ENCODE measurements at regions not wholly inside any gene's neighbourhood (a gene's known extent, or its start where the extent isn't known, plus 50 kb on each side); places are given as distances from the start of the nearest gene placed in this dataset.
"Not testable (repeated sequence)": the region's sequence is repeated elsewhere in the genome, so short reads cannot be mapped to it uniquely, and the experiment has no call there.

DNA sequence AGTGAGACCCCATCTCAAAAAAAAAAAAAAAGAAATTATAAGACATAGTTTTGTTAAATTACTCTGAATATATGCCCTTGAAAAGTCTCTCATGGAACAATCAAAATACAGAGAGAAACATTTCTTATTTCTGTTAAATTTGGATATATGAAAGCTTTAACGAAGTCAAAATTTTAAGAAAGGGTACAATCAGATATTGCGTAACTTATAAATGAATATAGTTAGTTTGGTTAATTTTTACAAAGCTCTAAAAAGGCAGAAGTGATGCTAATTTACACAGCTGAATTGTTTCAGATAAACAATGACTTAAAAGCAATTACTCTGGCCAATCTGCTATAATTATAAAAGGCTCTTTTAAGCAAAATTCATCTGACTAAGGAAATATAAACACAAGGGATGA, 611.6 kb upstream of the CCDC179 start:
- DNase-seq (ENCODE audit: low read depth in 2 of 2): no peak

DNA sequence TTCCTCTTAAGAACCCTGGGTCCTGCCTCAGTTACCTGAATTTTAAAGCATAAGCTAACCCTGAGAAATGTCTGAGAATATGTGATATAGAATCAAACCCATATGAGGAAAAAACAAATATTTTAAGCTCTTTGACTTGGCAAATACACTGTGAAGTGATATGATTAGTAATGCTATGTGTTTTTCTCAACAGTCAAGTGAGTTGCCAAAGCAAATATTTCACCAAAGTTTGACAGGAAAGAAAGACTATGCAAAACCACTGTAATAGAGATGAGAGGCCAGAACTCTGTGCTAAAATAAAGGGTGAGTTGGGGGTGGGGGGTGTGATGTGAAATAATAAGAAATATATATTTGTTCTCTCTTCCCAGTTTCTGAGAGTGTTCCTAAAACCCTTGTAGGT, 613.5 kb upstream of the CCDC179 start:
- DNase-seq (ENCODE audit: low read depth in 2 of 2): peak; percentile 5

DNA sequence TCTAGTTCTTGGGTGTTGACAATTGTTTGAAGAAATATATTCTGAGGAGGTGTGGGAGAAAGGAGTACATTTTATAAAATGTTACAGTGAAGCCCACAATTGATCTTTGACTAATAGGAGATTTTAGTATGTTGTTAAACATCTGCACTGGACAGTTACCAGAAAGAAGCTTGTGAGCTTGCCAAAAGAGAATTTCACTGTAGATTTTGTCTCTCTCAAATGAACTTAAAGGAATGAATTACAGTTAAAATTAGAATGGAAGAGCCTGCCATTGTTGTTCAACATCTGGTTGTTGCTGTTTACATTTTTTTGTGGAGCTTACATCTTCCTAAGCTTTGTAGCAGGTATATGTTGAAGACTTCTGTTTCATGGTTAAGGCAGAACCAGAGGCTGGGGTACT, 620.5 kb upstream of the CCDC179 start:
- DNase-seq (ENCODE audit: low read depth in 2 of 2): no peak

DNA sequence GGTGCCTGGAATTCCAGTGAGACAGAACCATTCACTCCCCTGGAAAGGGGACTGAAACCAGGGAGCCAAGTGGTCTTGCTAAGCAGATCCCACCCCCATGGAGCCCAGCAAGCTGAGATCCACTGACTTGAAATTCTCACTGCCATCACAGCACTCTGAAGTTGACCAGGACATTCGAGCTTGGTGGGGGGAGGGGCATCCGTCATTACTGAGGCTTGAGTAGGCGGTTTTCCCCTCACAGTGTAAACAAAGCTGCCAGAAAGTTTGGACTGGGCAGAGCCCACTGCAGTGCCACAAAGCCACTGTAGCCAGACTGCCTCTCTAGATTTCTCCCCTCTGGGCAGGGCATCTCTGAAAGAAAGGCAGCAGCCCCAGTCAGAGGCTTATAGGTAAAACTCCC, 623.9 kb upstream of the CCDC179 start:
- not testable (repeated sequence) for DNase-seq (ENCODE audit: low read depth in 2 of 2)

DNA sequence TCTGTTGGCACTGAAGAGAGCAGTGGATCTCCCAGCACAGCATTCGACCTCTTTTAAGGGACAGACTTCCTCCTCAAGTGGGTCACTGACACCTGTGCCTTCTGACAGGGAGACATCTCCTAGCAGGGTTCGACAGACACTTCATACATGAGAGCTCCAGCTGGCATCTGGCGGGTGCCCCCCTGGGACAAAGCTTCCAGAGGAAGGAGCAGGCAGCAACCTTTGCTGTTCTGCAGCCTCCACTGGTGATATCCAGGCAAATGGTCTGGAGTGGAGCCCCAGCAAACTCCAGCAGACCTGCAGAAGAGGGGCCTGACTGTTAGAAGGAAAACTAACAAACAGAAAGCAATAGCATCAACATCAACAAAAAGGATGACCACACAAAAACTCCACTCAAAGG, 624.3 kb upstream of the CCDC179 start:
- not testable (repeated sequence) for DNase-seq (ENCODE audit: low read depth in 2 of 2)

DNA sequence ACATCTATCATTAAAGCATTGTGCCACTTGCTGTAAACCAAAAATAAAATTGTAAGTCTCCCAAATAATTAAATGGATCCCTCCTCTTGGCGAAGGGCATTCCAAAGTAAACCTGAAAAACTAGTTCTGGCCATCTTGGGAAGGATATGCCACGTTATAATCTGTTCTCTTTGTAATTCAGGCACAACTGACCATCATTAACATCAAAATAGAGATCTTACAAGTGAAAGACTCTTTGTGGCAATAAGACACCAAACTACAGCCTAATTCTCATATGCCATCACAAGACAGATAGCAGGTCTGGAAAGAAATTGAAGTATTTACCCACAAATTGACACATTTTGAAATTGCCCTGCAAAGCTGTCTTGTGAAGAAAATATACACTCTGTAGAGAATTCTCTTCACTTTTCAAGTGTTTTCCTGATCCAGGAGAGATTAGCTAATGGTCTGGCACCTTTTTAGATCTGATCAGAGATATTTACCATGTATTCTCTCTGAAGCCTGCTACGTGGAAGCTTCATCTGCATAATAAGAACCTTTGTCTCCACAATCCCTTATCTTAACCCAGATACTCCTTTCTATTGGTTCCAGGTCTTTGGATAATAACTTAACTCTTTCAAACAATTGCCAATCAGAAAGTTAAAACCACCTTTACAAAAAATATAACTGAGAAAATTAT, 630.4 kb upstream of the CCDC179 start:
- DNase-seq (ENCODE audit: low read depth in 2 of 2): no peak

DNA sequence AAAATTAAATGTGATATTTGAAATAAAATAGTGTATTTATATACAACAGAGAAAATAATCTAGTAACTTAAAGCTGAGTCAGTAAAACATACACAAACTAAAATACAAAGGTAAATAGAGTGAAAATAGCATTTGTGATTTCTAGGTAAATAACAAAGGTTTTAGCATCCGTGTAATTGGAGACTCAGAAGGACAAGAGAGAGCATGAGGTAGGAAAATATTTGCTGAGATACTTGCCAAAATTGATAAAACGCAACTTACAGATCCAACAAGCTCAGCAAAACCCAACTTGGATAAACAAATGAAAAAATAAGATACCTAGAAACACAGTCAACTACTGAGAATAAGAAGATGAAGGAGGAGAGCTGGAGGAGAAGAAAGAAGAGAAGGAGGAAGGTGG, 634.7 kb upstream of the CCDC179 start:
- no peak for DNase-seq (ENCODE audit: low read depth in 2 of 2)

DNA sequence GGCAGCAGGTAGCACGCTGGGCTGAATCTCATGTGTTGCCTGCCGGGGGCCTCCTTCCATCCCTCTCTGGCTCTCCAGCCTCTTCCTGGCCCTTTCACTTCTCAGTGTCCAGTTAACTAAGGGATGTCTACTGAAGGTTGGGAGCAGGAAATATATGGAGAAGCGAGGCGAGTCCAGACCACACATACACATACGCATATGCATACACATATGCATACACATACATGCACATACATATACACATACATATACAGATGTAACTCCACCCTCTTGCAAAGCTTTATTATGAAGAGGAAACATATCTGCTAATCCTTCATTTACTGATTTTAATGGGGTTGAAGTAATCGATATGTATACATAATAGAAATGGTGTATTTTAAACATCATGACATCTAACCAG, 636.1 kb upstream of the CCDC179 start:
- DNase-seq (ENCODE audit: low read depth in 2 of 2): no peak

DNA sequence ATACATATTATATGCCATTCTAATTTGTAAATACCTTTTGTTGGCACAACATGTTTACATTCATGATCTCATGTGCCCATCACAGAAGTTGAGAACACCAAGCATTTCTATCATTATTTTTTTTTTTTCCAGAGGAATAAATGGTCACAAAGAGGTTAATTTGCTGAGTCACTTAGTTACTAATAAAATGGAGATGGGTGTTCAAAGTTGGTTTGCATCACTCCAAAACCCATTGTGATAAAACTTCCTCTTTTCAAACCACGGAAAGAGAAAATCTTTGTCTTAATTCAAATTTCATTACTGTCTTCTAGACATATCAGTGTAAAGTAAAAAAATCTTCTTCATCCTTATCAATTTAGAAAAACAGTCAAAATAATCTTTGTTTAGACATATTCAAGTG, 636.8 kb upstream of the CCDC179 start:
- no peak for DNase-seq (ENCODE audit: low read depth in 2 of 2)

DNA sequence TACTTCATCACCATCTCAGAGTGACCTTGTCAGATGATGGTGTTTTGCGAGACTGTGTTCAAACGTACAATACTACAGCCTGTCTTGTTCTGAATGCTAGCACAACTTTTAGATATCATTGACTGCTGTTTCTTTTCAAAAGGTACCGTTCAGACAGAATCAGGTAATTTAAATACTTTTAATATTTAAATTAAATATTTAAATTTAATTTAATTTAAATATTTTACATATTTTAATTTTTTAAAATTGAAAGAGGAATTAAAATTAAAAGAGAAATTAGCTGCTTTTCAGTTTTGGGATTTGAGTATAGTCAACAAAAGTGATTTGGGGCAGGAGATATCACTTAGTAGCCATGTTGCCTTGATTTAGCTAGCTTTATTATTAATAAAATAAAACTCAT, 642.1 kb upstream of the CCDC179 start:
- DNase-seq (ENCODE audit: low read depth in 2 of 2): no peak

DNA sequence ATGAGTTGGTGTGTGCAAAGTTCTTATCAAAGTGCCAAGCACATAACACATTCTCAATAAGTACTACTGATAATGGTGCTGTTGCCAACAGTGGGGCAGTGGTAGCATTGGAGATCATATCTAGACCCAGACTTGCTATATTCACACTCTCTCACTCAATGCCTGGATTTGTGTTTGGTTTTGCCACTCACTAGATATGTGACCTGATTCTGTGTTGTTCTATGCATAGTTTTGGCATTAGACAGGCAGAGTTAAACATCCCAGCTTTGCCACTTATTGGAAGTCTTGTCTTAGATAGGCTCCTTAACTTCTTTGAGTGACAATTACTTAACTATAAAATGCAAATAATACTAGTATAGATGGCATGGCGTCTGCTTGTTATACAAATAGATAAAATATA, 642.6 kb upstream of the CCDC179 start:
- peak in 1 of 2 experiments; percentile 9 for DNase-seq (ENCODE audit: low read depth in 2 of 2)

DNA sequence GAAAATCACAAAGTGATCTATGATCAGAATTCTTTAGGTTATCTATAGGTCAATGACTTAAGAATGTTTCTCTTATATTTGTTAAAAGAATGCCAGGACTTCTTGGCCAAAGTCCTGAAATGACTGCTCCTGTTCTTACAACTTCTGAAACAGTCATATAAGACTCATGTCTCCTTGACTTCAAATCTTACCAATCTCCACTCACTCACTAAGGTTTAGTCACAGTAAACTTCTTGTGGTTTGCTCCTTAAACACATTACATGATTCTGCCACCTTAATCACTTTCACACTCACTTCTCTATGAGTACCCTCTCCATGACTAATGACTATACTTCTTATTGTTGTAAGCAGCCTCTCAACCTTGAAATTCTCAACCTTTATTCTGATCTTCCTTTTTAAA, 648.7 kb upstream of the CCDC179 start:
- DNase-seq (ENCODE audit: low read depth in 2 of 2): peak; percentile 22 to 32

DNA sequence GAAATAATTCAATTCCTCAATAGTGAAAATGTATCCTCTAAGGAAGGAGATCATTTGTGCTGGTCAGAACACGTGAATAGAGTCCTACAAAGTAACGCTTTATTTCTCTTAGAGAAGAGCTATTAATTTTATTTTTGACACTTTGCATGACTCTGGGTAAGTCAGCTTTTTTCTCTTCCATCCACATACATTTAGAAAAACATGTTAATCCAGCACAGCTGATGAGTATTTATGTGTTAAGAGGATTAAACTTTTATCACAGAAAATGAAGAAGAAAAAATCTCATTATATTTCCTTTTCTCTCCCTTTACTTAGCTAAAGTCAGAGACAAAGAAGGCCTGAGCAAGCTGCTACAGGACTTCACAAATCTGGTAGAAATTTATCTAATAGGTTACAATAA, 649.5 kb upstream of the CCDC179 start:
- no peak for DNase-seq (ENCODE audit: low read depth in 2 of 2)

DNA sequence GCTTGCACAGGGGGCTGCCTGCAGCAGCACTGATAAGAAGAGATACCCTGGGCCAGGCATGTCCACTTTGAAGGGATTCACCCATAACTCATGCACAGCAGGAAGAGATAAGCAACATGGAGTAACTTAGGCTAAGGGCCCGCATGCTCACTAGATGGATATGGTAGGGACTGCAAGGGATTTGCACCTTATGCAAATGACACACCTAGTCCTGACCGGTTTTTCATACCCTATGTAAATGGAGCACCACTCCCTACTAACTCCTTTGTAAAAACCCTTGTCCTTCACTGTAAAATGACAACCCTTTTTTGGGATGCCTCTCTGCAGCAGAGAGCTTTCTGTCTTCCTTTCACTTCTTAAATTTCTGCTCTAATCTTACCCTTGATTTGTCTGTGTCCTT, 658.9 kb upstream of the CCDC179 start:
- DNase-seq (ENCODE audit: low read depth in 2 of 2): no peak

DNA sequence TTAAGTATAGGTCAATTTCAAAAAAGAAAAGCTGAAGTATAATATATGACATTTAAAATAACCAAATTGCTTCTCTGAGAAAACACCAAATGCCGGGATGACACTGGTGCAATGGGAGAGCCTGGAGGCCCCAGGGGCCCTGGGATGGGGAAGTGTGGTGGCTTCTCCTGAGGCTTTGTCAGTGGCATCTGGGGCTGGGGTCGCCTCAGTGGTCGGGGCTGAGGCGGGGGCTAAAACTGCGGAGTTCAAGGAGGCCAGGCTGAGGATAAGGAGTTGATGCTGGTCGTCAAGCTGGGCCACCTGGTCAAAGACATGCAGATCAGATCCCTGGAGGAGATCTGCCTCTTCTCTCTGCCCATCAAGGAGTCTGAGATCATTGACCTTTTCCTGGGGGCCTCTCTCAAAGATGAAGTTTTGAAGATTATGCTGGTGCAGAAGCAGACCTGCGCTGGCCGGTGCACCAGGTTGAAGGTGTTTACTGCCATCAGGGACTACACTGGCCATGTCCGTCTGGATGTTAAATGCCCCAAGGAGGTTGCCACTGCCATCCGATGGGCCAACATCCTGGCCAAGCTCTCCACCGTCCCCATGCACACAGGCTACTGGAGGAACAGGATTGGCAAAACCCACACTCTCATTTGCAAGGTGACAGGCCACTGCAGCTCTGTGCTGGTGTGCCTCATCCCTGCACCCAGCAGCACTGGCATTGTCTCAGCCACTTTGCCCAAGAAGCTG, 660.1 kb upstream of the CCDC179 start:
- no peak for DNase-seq (ENCODE audit: low read depth in 2 of 2)

DNA sequence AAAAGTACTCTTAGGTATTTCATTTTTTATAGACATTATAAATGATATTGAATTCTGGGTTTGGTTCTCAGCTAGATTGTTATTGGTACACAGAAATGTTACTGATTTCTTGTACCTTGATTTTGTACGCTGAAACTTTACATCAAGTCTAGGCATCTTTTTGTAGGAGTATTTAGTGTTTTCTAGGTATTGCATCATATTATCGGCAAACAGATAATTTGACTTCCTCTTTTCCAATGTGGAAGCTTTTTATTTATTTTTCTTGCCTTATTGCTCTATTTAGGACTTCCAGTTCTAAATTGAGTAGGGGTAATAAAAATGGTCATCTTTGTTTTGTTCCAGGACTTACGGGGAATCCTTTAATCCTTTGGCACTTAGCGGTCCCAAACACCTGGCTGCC, 676.6 kb upstream of the CCDC179 start:
- DNase-seq (ENCODE audit: low read depth in 2 of 2): no peak

DNA sequence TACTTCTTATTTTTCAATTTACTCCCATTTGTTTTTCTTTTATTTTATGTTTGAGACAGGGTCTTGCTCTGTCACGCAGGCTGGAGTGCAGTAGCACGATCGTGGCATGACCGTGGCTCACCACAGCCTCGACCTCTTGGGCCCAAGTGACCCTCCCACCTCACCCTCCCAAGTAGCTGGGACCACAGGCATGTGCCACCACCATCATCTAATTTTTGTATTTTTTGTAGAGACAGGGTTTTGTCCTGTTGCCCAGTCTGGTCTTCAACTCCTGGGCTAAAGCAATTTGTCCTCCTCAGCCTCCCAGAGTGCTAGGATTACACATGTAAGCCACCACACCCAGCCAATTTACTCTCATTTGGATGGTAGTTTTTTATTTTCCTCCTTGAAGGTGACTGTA, 679.3 kb upstream of the CCDC179 start:
- no peak for DNase-seq (ENCODE audit: low read depth in 2 of 2)

DNA sequence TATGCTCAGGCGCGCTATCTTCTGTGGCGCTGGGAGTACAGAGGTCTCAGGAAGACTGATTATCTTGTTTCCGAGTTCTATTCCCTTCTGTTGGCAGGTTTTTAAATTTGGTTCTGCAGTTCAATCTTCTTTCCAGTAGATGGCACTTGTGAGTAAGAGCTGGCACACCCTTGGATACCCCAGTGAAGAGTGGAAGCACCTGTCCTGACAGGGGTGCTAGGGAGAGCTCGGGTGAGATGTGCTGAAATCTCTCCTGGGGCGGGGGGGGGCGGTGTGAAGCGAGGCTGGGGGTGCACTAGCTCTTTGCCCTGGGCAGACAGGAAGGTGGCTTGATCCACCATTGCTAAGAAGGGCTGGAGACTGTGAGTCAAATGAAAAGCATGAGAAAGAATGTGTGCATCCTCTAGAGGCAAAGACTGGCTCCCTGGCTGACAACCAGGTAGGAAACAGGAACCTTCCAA, 679.9 kb upstream of the CCDC179 start:
- peak; percentile 34 to 37 for DNase-seq (ENCODE audit: low read depth in 2 of 2)

DNA sequence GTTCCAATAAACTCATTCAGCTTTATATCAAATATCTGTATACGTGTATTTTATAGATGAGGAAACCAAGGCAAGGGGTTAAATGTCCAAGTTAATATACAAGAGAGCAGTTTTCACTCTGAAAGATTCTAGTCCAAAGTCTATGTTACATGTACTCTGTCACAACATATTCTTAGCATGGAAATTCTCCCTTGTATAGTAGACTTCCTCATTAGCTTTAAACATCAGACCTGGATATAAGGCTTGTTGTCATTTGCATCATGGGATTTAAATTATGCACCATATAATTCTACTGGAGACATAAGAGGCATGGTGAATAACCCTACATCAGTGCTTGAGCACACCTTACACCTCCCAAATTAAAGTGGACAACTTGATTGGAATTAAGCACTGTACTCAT, 681.9 kb upstream of the CCDC179 start:
- no peak for DNase-seq (ENCODE audit: low read depth in 2 of 2)

DNA sequence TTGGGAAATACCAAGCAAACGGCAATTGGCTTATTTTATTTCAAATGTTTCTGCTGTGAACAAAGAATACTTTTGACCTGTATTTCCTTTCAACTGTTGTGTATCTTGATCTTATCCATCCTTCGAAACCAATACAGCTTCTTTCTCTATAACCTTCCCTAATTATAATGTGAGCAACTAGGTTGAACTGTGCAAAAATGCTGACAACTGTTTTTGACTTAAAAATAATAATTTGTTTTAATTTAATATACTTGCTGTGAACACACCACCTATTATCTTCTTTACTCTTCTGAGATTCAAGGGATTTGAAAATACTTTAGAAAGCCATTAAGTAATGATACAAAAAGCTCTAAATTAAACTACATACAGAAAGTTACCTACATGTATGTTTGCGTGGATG, 682.5 kb upstream of the CCDC179 start:
- no peak for DNase-seq (ENCODE audit: low read depth in 2 of 2)

DNA sequence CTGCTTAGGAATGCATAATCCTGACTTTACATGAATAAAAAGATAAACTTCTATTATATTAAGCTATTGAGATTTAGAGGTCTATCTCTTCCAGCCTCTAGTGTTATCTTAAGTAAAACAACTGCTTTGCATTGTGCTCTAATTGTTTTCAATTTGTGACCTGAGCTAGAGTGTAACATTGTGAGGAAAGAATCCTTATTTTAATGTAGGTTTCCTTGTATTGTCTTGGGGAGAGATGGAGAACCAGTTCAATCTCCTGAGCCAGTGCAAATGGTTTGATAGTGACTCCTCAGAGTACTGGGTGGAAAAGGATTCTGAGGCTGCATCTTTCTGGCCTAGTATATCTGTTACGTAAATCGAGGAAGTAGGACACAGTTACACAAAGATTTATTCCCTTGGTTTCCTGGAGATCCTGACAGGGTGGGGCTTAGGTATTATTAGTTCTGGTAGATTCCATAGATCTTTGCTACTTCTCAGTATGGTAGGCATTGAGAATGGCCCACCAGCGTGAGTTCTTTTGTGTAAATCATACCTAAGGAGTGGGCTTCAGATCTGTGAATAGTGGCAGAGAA, 683.5 kb upstream of the CCDC179 start:
- no peak for DNase-seq (ENCODE audit: low read depth in 2 of 2)

DNA sequence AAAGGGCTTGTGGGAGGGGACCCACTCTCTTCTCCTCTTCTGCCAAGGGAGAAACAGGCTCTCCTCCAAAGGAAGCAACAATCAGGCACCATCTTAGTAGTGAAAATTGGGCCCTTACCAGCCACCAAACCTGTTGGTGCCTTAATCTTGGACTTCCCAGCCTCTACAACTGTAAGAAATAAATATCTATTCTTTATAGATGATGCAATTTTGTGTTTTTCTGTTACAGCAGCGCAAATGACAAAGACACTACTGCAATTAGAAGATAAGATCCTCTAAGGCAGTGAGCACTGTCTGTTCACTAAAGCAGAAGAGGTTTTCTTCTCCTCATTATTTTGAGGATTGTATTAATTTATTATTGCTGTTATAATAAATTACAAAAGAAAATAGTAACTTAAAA, 691.4 kb upstream of the CCDC179 start:
- DNase-seq (ENCODE audit: low read depth in 2 of 2): no peak

DNA sequence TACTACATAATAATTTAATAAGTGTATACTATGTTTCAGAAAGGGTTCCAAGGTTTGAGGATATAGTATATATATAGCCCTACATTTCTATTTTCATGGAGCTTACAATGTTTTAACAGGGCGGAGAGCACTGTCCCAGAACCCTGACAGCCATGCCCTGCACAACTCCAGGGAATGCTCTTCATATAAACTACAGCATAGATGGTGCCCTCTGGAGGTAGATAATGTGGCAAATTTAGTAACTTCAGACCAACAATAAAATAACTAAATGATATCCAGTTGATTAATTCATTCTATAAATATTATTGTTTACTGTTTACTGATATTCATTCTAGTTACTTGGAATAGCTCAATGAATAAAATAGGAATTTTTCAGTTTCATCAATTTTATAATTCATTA, 693.7 kb upstream of the CCDC179 start:
- no peak for DNase-seq (ENCODE audit: low read depth in 2 of 2)
